ENCODE measurements at regions not wholly inside any gene's neighbourhood (a gene's known extent, or its start where the extent isn't known, plus 50 kb on each side); places are given as distances from the start of the nearest gene placed in this dataset.
"Not testable (repeated sequence)": the region's sequence is repeated elsewhere in the genome, so short reads cannot be mapped to it uniquely, and the experiment has no call there.

DNA sequence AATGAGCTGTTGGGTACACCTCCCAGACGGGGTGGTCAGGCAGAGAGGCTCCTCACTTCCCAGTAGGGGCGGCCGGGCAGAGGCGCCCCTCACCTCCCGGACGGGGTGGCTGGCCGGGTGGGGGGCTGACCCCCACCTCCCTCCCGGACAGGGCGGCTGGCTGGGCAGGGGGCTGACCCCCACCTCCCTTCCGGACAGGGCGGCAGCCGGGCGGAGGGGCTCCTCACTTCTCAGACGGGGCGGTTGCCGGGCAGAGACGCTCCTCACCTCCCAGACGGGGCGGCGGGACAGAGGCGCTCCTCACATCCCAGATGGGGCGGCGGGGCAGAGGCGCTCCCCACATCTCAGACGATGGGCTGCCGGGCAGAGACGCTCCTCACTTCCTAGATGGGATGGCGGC is 105.6 kb upstream of the ALDH1A3 start:
- TF ChIP-seq ZNF423 (tag by site-specific recombination; IDR thresholded peaks at IDR 0.05); KLF17 (tag by site-specific recombination; IDR thresholded peaks at IDR 0.05); ZBTB7A (tag by site-specific recombination; IDR thresholded peaks at IDR 0.05; ENCODE audit: low read depth); YY1 (tag by site-specific recombination; IDR thresholded peaks at IDR 0.05); SP7 (tag by site-specific recombination; IDR thresholded peaks at IDR 0.05); ZFHX2 (tag by site-specific recombination; conservative IDR thresholded peaks at IDR 0.05); AEBP2 (tag by site-specific recombination; IDR thresholded peaks at IDR 0.05; ENCODE audit: borderline replicate concordance); HOXD13 (CRISPR knock-in tag; IDR thresholded peaks at IDR 0.05; ENCODE audit: borderline replicate concordance); CTCF (tag by site-specific recombination; IDR thresholded peaks at IDR 0.05); ZNF394 (tag by site-specific recombination; IDR thresholded peaks at IDR 0.05; ENCODE audit: borderline replicate concordance); ZNF518A (tag by site-specific recombination; conservative IDR thresholded peaks at IDR 0.05; ENCODE audit: low read depth); ZNF354C (tag by site-specific recombination; IDR thresholded peaks at IDR 0.05; ENCODE audit: borderline replicate concordance, low read depth); ZNF596 (tag by site-specific recombination; IDR thresholded peaks at IDR 0.05): not testable (repeated sequence)
- TF ChIP-seq, protein P1, sequence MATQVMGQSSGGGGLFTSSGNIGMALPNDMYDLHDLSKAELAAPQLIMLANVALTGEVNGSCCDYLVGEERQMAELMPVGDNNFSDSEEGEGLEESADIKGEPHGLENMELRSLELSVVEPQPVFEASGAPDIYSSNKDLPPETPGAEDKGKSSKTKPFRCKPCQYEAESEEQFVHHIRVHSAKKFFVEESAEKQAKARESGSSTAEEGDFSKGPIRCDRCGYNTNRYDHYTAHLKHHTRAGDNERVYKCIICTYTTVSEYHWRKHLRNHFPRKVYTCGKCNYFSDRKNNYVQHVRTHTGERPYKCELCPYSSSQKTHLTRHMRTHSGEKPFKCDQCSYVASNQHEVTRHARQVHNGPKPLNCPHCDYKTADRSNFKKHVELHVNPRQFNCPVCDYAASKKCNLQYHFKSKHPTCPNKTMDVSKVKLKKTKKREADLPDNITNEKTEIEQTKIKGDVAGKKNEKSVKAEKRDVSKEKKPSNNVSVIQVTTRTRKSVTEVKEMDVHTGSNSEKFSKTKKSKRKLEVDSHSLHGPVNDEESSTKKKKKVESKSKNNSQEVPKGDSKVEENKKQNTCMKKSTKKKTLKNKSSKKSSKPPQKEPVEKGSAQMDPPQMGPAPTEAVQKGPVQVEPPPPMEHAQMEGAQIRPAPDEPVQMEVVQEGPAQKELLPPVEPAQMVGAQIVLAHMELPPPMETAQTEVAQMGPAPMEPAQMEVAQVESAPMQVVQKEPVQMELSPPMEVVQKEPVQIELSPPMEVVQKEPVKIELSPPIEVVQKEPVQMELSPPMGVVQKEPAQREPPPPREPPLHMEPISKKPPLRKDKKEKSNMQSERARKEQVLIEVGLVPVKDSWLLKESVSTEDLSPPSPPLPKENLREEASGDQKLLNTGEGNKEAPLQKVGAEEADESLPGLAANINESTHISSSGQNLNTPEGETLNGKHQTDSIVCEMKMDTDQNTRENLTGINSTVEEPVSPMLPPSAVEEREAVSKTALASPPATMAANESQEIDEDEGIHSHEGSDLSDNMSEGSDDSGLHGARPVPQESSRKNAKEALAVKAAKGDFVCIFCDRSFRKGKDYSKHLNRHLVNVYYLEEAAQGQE (tag by site-specific recombination; IDR thresholded peaks at IDR 0.05), result not testable (repeated sequence)

Data from HEK293 (cell line).